HG03103 (cell line): ENCODE measurements at regions not wholly inside any gene's neighbourhood (a gene's known extent, or its start where the extent isn't known, plus 50 kb on each side); places are given as distances from the start of the nearest gene placed in this dataset.
A peak's percentile ranks its signal among the peaks of the same experiment; 100 is the strongest.
"Not testable (repeated sequence)": the region's sequence is repeated elsewhere in the genome, so short reads cannot be mapped to it uniquely, and the experiment has no call there.

Experiments used
- ATAC-seq: cut with Tn5 transposase; IDR thresholded peaks from one replicate; pipeline ENCODE4 v1.9.1; 2021; ENCODE audit warnings: low read depth; ENCODE audit not compliant: unreplicated experiment

DNA sequence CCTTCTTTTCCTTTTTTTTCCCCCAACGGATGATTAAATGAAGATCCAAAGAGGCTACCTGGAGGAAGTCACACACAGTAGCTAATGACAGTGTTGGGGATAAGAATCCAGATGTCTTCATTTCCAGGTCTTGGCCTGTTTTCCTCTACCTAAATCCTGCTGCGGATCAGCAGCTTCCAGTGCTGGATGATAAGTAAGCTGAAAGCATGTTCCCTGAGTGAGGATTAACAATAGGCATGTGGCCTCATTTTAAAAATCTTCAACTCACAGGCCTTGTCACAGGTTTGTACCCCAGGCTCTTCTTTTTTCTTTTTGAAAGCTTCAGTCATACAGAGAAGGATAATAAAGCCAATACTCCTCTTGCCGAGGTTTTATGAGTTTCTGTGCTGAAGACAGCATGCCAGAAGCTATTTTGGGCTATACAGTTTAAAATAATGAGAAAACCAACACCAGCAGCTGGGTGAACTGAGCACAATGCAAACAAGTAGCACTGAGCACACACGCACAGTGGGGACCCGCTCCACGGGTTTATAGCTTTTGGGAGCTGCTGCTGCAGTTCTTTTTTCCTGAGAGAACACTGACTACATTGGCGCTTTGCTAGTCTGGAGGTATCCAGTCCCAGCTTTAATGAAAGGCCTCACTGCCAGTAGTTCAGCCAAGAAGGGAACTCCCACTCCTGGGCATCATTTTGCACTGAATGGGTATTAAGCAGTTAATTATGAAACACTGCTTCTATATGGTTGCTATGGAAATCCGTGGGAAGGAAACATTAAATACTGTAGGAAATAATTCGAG lies 184.2 kb upstream of the CTSO start:
- ATAC-seq = no peak

DNA sequence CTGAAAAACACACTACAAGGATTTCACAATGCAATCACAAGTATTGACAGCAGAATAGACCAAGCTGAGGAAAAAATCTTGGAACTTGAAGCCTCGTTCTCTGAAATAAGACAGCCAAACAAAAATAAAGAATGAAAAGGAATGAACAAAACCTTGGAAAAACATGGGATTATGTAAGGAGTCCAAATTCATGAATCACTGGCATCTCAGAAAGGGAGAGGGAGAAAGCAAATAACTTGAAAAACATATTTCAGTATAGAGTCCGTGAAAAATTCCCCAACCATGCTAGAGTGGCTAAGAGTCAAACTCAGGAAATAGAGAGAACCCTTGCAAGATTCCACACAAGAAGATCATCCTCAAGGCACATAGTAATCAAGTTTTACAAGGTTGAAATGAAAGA lies 178.5 kb upstream of the CTSO start:
- no peak for ATAC-seq

DNA sequence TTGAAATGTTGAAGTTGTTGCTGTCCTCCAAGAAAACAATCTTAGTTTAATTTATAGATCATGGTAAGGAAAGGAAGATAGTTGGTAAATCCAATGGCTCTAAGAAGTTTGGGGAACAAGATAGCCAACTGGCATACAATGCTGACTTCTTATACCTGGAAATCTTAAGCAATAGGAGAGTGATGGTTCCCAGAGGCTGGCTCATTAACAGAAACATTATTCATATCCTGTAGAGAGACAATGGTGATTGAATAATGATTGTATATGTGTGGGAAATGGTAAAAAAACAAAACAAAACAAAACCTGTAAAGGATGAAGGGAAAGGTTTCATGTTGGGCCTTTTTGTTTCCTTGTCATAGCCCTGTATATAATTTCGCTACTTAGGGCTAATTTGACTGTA lies 174.9 kb upstream of the CTSO start:
- no peak for ATAC-seq

DNA sequence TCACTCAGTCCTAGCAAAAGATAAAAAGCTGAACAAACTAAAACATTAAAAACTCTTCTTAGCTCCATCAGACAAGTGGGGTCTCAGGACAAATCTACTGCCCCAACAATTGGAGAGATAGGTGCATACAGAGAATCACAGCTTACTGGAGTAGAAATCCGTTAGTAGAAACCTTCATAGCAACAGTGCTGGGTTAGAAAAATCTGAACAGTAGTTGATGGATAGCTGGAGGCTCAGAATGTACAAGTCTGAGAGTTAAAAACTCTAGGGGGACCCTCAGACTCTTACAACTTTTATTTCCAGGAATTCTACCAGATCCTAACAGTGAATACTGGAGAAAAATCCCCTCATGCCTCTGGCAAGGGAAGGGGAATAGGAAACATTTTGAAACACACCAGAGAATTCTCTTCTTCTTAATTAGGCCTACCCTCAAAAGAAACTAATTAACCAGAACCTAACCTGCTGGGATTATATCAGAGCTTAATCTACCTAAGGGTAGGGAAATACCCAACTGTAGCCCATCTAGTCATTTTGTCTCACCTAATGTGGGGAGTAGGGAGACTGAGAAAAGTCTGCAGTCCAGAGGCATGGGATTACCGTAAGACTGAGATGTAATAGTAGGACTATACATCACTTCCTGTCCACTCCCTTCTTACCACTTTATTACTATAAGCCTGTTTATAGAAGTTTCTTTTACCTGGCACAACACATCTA lies 165.0 kb upstream of the CTSO start:
- no peak for ATAC-seq

DNA sequence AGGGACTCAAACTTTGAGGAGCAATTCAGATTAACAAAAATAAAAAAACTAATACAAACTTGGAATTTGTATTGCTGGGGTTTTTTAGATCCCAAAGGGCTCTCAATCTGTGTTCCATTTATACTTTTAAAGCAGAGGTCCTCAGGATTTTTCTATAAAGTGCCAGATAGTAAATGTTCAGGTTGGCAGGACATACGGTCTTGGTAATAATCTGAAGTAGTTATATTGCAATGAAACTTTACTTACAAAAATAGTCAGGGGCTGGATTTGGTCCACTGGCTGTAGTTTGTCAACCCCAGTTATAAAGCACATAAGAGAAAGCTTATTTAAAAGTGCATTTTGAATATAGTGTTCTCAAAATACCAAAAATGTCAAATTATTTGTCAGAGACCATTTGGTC lies 164.1 kb upstream of the CTSO start:
- no peak for ATAC-seq

DNA sequence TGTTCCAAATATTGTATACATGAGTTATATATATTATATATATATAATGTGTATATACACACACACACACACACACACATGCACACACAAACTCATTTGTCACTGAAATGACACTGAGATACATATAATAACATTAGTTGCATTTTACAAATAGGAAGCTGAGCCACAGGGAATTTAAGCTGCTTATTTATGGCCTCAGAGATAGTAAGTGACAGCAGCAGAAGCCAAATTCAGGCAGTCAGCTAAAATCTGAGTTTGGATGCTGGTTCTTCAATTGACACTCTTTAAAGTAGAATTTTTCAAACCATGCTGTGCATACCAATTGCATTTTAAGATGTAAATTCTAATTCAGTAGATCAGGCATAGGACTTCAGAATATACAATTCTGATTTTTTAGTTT lies 163.3 kb upstream of the CTSO start:
- ATAC-seq = no peak

DNA sequence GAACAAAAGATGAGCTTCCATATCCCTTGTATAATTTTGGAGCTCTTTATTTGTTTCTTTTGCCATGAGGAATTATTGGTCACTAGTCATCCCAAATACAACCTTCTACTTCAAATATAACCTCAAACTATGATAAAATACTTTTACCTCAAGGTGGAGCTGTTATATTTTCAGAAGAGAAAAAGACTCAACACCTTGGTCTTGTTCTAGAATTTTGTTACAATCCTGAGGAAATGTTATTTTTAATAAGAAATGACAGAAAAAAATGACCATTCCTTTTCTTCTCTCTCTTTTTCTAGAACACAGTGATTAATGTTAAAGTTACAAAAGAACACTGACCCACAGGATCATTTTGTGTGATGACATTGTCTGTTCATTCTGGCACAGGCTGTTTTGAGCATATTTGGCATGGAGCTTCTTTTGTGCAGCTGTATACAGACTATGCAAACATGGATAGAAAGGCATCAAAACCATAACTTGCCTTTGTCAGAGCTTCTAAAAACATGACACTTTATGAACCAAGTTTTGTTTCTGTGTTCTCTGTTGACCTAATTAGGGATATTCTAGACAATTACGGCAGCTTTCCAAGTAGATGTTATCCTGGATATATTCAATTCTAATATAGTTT lies 159.6 kb upstream of the CTSO start:
- no peak for ATAC-seq

DNA sequence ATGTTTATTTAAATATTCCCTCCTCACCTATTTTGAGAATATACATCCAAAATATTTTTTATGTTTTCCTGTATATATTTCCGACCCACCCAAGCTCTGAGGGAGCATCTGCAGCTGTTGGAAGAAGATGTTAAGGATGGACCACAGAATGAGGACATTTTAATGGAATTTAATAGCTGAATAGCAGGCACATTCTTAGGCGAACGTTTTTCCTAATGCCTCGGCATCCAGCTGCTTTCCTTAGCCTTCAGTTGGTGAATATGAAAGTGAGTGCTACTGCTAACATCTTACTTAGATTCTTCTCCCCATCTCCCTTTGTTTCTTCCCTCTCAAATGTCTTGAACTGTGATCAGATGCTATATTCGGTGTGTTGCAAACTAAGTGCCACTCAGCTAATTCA lies 158.0 kb upstream of the CTSO start:
- ATAC-seq = no peak

DNA sequence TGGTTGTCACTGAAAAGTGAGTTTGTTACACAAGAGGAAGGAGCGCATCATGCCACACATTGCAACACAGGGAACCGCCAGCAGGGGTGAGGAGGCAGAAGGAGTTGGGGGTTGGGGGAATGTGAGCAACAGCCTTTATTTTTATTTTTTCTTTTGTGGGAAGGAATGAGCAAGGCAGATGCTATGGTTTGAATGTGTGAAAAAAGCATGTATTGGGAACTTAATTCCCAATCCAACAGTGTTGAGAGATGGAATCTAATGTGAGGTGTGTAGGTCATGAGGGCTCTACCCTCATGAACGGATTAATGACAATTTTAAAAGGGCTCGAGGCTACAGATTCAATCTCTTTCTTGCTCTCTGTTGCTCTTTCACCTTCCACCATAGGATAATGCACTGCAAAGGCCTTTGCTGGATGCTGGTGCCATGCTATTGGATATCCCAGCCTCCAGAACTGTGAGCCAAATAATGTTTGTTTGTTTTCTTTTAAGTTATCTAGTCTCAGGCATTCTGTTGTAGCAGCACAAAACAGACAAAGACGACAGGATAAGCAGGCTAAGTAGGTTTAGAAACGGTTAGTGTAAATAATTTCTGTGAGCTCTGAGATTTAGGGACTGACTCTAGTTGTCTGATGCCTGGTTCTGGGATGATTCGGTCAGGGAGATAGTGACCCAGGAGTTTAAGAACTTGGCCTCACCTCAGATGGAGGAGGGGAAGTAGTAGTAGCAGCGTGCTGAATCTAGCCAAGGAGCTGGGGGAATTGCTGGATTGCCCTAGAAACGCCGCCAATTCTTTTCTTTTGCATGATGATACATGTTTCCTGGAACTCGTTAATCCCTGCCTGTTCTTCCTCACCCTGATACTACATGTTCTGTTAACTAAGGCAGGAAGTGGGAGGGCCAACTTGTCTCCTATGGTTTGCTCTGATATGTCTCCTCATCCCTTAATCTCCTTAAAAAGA lies 156.6 kb upstream of the CTSO start:
- peak; percentile 65 for ATAC-seq

DNA sequence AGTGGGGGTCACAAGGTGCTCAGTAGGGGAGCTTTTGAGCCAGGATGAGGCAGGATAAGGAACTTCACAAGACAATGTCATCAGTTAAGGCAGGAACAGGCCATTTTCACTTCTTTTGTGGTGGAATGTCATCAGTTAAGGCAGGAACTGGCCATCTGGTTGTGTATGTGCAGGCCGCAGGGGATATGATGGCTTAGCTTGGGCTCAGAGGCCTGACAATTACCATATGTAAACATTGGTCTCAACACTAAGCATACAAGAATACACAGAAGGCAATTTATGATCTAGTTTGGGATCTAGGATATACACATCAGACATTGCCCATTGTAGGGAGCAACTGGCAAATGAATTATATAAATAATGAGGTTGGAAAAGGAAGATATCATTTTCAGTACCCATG lies 155.4 kb upstream of the CTSO start:
- ATAC-seq = not testable (repeated sequence)

DNA sequence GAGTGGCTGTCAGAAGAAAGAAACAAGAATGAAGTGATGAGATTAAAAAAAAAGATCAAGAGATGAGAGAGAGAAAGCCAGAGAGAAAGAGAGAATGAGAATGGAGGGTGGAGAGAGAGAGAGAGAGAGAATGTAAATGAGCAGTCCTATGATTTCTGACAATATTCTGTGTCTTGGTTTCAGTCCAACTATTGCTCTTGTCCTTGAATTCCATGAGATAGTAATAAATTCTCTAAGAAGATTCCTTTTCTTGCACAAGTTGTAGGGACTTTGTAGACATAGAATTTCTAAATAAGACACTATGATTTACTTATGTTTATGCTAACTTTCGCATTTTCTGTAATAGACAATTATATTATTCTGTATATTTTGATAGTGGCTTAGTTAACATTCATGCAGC lies 149.6 kb upstream of the CTSO start:
- no peak for ATAC-seq

DNA sequence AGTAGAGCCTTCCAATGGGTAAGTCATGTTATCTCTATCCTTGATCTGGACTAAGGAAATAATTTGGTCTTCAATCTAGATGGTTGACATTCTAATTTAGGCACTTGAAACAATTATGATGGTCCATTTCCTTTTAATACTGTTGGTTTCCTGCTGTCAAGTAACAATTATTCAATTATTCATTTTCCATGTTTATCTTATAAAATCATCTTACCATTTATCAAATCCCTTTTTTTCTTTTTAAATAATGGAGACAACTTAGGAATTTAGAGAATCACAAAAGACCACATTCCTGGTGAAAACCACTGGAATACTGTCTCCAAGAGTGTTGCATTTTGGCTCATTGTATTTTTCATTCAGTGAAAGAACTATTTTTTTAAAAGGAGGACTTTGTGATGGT lies 148.7 kb upstream of the CTSO start:
- no peak for ATAC-seq

DNA sequence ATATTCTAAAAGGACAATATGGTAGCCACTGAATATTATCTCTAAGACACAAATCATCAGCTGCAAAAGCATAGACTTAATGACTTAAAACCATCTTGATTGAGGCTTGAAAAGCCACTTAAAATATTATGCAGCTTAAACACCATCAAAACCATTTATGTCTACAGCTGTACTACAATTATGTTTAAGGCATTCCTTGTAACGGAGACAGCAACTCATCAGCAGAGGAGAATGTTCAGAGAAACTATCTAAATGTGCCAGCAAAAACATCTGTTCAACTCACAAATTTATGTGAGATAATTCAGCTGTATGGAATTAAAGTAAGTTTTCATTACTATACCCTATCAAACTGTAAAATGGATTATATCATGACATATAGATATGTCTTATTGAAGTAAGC lies 147.9 kb upstream of the CTSO start:
- no peak for ATAC-seq

DNA sequence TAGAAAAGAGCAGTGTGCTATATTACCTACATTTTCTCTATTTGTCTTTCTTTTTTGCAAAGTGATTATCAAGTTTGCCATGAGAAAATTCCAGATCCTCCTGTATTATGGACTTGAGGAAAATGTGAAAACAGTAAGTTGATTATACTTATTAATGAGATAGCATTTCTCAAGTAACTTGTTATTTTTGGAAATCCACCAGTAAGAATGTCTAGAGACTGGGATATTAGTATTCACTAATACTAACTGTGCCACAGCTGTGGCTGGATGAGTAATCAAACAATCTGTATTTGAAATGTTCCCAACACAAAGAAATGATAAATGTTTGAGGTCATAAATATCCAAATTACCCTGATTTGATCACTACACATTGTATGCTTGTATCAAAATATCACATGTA lies 147.0 kb upstream of the CTSO start:
- no peak for ATAC-seq

DNA sequence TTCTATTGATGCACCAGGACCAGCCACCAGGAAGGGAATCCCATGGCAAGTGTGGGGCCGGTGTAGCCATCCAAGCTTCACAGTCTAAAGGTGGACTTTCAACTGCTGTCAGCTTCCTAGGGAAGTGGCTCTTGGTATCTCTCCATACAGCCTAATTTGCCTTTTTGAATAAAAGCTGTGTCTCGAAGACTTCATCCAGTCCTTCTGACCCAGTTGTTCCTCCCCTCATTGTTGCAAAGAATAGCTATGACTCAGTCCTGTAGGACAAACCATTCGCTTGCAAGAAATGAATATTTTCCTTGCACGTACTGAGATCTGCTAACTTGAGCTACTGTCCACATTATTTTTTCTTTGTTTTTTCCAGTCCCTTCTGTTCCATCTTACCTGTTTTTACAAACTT lies 145.1 kb upstream of the CTSO start:
- ATAC-seq = no peak

DNA sequence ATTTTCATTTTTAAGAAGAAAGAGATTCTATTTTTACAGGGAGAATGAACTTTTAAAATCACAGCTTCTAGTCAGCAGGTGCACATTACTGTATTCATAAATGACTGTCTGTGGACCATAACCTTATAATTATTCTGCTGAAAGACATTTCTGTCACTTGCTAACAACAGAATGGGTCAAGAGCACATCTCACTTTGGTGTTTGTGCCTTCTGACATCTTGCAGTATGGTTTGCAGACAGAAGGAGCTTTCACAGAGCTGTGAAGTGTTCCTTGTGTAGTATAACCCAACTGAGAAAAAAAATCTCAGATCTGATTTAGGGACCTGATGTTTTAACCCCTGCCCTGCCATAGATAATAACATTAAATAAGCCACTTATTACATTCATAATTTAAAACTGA lies 131.4 kb upstream of the CTSO start:
- no peak for ATAC-seq

DNA sequence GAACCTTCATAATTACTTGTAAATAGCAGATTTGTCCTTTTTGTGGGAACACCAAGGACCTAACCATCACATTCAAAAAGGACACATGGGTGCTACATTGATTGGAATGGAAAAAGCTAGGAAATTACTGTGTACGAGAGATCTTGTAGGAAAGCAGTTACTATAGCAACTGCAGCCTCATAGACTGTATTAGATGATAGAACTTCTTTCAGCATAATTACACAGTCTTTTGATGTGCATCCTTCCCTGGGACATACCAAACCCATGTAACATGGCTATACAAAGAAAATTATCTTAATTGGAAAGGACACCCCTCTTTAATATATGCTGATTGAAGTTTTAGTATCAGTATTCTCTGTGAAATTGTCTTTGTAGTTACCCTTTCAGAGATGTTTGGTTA lies 130.7 kb upstream of the CTSO start:
- no peak for ATAC-seq

DNA sequence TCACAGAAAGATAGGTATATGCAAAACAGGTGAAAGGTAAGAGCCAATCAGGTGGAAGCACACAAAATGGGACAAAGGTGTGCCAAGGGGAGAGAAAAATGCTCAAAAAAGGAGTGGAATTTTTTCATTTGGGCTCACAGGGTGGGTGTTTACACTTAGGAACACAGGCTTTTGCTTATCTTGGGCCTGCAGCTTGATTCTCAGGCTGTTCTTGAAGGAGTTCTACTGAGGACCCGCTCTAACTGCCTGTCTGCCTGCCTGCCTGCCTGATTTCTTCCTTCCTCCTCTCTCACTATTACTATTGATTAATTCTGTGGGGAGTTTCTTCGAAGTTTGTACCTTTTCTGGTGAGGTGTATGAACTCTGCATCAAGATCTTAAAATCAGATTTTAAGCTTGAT lies 120.3 kb upstream of the CTSO start:
- ATAC-seq = no peak

DNA sequence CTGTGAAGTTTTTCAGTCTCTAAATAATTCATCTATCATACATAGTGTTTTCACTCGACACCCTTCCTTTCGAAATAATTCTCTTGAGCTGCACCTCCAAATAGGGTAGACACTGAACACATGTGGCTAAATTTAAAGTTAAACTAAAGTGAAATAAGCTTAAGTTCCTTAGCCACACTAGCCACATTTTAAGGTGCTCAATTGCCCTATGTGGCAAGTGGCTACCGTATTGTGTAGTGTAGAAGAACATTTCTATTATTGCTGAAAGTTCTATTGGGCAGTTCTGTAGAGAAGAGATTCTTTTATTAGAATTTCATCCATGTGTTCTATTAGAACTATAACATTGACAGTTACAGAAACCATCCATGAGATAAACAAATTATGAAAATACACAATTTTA lies 107.0 kb upstream of the CTSO start:
- no peak for ATAC-seq

DNA sequence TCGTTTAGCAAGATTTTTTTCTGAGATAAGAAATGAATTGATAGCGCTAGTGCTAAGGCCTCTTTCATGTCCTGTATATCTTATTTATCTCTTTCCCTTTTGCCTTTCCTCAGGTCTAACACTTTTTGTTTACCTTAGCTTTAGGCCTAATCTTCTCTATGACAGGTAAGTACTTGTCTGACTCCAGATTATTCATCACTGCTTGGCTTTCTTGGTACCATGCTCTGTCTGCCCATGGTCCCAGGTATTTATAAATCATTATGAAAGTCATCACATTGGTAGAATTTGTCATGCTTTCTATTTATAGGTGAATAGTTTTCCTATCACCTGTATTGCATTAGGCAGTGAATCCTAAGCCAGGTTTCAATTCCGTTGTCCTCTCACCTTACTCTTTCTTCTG lies 99.5 kb upstream of the CTSO start:
- no peak for ATAC-seq

DNA sequence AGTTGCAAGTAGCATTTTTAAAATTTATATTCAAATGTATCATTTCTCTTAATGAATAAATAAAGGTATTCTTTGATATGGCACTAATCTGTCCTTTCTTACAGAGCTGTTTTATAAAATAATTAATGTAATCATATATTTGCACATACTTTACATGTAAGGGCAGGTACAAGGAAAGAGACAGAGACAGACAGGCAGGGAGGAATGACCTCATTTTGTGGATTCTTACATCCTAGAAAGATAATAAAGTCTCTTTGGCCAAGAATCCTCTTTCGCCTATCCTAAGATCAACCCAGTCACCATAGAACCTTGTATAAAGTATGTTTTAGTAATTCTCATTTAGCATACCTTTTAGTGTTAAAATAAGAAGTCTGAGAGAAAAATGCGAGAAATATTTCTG lies 98.5 kb upstream of the CTSO start:
- no peak for ATAC-seq
